Colonic mucosa (tissue), 4 donors: ENCODE measurements at regions not wholly inside any gene's neighbourhood (a gene's known extent, or its start where the extent isn't known, plus 50 kb on each side); places are given as distances from the start of the nearest gene placed in this dataset.

Experiments used
- DNase-seq: peaks from one replicate; pipeline ENCODE4 v3.0.0-alpha.2; 2020
- H3K27ac ChIP-seq: fragments of 200-600 bp; one replicate; pipeline ENCODE4 v1.8.0; 2021
- H3K27me3 ChIP-seq: fragments of 200-600 bp; one replicate; pipeline ENCODE4 v1.8.0; 2021
- H3K36me3 ChIP-seq: fragments of 200-600 bp; one replicate; pipeline ENCODE4 v1.8.0; 2021
- H3K4me1 ChIP-seq: fragments of 200-600 bp; one replicate; pipeline ENCODE4 v1.8.0; 2021; ENCODE audit warnings: mild to moderate bottlenecking
- H3K4me3 ChIP-seq: fragments of 200-600 bp; one replicate; pipeline ENCODE4 v1.8.0; 2021
- H3K9ac ChIP-seq, 2 donors: one replicate each; pipeline ENCODE4 v1.7.0; 2013; ENCODE audit warnings: control low read depth in 2 of 2, low read depth in 2 of 2, low read length in 2 of 2
- H3K9me3 ChIP-seq: fragments of 200-600 bp; one replicate; pipeline ENCODE4 v1.8.0; 2021
- intact Hi-C: fragments of 100-400 bp; cut with DNase I; formaldehyde crosslinking; loops from one replicate; pipeline ENCODE4 v1.14.1; 2022
- TF ChIP-seq, protein P1 (sequence below): fragments of 200-600 bp; IDR thresholded peaks from one replicate; pipeline ENCODE4 v1.8.0; 2022; ENCODE audit warnings: antibody characterized with exemption, mild to moderate bottlenecking
- donor health status: healthy.
- donor health status: DM: no; HTN: no; CAD: no.
- donor health status: DM: no; HTN: no; CAD: no.

DNA sequence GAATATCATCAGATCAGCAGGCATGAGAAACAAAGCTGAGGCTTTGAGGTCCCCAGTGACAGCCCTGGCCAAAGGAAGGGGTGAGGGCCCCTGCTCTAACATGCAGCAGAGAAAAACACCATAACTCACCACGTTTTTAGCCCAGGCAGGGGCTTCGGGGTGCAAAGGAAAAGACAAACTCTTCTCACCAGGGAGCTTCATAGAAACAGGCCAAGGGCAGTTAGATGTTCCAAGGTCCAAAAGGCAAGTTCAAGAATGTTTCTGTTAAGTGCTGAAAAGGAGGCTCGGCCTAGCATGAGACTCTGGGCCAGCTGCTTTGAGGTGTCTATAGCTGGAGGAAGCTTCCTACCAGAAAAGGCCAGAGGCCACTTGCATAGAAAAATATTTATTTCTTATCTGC is 608.4 kb upstream of the CFAP20DC start:
- Histone ChIP-seq H3K4me1 (no peaks in the 10 kb centered on the region), H3K27ac (no peak overlapping the region), H3K9me3 (no peaks in the 10 kb centered on the region), H3K36me3 (no peaks in the 10 kb centered on the region), H3K9ac (no peak overlapping the region), H3K27me3 (no peaks in the 10 kb centered on the region), H3K4me3 (no peak overlapping the region)
- TF ChIP-seq, protein P1, sequence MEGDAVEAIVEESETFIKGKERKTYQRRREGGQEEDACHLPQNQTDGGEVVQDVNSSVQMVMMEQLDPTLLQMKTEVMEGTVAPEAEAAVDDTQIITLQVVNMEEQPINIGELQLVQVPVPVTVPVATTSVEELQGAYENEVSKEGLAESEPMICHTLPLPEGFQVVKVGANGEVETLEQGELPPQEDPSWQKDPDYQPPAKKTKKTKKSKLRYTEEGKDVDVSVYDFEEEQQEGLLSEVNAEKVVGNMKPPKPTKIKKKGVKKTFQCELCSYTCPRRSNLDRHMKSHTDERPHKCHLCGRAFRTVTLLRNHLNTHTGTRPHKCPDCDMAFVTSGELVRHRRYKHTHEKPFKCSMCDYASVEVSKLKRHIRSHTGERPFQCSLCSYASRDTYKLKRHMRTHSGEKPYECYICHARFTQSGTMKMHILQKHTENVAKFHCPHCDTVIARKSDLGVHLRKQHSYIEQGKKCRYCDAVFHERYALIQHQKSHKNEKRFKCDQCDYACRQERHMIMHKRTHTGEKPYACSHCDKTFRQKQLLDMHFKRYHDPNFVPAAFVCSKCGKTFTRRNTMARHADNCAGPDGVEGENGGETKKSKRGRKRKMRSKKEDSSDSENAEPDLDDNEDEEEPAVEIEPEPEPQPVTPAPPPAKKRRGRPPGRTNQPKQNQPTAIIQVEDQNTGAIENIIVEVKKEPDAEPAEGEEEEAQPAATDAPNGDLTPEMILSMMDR: no peak
- intact Hi-C loops: no loop called here
- DNase-seq: no peak

DNA sequence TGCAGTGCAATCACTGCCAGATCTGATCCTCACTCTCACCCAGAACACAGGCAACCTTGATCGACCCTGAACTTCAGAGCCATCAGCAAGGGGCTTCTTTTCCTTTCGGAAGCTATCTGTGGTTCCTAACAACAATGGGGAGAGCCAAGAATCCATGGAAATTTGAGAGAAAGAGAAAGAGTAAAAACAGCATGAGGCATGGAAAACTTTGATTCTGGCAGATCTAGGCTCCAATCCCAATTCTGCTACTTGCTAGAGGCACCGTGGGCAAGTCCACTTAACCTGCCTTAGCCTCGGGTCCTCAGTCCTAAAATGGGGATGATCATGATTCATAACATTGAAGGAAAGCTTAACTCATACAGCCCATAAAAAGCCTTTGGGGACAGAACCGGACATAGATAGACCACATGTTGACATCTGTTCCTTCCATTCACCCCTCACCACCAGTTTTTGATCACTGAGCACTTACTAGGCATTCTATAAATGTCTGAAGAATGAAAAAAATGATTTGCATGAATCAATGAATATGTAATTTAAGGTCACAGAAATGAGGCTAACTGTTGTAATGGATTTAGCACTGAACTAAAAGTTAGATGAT is 605.7 kb upstream of the CFAP20DC start:
- no peaks in the 10 kb centered on the region for H3K4me1 ChIP-seq

DNA sequence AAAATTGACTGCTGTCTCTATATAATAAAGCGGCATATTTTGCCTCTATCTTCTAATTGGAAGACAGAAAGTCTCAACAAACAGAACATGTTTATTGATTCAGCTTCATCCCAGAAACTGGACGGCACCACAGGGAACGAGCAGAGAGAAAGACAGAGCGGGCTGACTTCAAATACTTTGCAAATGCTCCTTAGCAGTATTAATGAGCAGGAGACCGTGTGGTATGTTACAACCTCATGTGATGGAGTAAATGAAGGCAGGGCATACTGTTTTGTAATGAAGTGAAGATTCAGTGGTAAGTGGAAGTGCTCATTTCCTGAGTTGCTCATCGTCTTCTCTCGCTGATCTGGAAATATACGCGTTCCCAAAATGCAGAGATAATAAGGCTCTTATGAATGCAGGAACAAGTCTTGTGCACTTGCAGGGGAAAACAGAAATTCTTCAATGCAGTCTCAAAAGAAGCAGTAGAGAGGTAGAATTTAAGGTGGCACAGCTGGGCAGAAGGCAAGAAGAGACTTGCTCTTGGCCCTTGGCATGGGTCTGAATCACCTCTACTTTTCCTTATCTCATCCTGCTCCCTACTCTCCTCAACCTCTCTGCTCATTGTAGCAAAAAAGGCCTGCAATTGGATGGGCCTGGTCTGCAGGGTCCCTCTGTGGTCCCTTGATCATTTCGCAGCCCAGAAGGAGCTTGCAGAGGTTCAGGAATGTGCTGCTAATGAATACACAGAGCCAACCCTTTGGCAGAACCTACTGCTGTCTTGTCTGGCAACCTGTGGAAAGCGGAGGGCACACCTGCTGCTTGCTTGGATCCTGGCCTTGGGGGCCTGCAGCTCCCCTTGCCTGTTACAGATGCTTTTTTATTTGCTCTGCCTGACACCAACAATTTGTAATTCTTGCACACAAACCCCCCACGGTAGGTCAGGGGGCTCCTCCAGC is 604.9 kb upstream of the CFAP20DC start:
- H3K4me3 ChIP-seq: no peak overlapping the region
- no peak for DNase-seq
- H3K9ac ChIP-seq: no peak overlapping the region
- no peaks in the 10 kb centered on the region for H3K4me1 ChIP-seq
- intact Hi-C loops: no loop called here
- no peaks in the 10 kb centered on the region for H3K27me3 ChIP-seq
- no peaks in the 10 kb centered on the region for H3K9me3 ChIP-seq
- H3K36me3 ChIP-seq: no peaks in the 10 kb centered on the region
- H3K27ac ChIP-seq: no peak overlapping the region
- TF ChIP-seq, protein P1: no peak

More for the DNA sequence above, 605.7 kb upstream of the CFAP20DC start:
- Histone ChIP-seq H3K9ac (no peak overlapping the region), H3K4me3 (no peak overlapping the region), H3K27ac (no peak overlapping the region), H3K9me3 (no peaks in the 10 kb centered on the region), H3K27me3 (no peaks in the 10 kb centered on the region), H3K36me3 (no peaks in the 10 kb centered on the region)
- no peak for DNase-seq
- intact Hi-C loops: no loop called here
- TF ChIP-seq, protein P1: no peak

DNA sequence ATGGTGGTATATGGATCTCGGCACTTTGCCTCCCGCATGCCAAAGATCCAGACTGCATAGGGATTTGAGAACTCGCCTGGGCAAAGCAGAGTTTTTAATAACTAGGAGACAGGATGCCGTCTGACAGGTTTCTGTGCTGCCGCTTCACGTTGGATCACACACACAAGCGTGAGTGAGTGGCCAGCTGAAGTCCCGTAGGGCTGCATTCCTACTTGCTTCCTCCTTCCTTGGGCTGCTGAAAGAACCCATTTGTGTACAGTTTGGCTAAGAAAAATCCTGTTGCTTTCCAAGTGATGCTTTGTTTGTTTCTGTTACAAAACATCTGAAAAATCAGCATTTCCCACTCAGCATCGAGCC is 604.3 kb upstream of the CFAP20DC start:
- H3K4me1 ChIP-seq: no peaks in the 10 kb centered on the region
- no peaks in the 10 kb centered on the region for H3K9me3 ChIP-seq
- no peaks in the 10 kb centered on the region for H3K36me3 ChIP-seq
- TF ChIP-seq, protein P1: no peak
- DNase-seq: no peak
- no peaks in the 10 kb centered on the region for H3K27me3 ChIP-seq
- no peak overlapping the region for H3K27ac ChIP-seq
- H3K4me3 ChIP-seq: no peak overlapping the region
- no peak overlapping the region for H3K9ac ChIP-seq
- intact Hi-C loops: no loop called here

DNA sequence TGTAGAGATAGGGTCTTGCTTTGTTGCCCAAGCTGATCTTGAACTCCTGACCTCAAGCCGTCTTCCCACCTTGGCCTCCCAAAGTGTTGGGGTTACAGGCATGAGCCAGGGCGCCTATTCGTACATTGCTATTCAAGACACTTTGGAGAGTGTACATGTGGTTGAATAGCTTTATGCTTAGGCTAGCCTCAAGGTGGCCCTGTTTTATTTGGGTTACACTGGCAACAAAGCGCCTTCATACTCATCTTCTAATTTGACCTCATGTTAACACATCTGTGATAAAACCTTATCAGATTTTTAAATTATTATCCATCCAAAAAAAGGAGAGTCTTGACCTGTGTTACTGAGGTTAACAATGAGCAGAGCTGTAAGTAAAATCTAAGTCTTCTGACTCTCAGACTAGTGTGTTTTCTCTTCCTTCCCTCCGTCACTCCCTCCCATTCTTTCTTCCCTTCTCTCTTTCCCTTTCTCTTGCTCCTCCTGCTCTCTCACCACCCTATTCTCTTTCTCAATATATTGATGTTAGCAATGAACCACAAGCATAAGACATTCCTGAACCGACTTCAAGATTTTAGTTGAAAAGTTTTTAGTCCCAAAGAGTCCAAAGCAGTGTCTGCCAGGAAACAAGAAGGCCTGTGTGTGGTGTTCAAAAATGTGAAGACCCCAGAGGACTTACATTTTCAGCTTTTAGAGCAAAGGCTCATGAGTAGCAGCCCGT is 603.7 kb upstream of the CFAP20DC start:
- Histone ChIP-seq H3K4me3 (no peak overlapping the region), H3K27me3 (no peaks in the 10 kb centered on the region), H3K36me3 (no peaks in the 10 kb centered on the region), H3K9ac (no peak overlapping the region), H3K9me3 (no peaks in the 10 kb centered on the region), H3K27ac (no peak overlapping the region), H3K4me1 (no peaks in the 10 kb centered on the region)
- DNase-seq: no peak
- TF ChIP-seq, protein P1: no peak
- intact Hi-C loops: no loop called here
